ENCODE measurements at regions not wholly inside any gene's neighbourhood (a gene's known extent, or its start where the extent isn't known, plus 50 kb on each side); places are given as distances from the start of the nearest gene placed in this dataset.

GRCh38 chr5:14948383-14948782, 76.8 kb upstream of the ANKH start:
- Histone ChIP-seq H3K36me3 (ENCODE audit: control insufficient read depth in 2 of 2, extremely low read depth in 1 of 2, insufficient read depth in 2 of 2, low read length in 2 of 2) (no peaks in the 10 kb centered on the region), H3K27ac (ENCODE audit: insufficient read depth, low read depth, low read length) (no peak overlapping the region), H3K4me3 (replicated peaks in 1 of 3; ENCODE audit: insufficient read depth in 1 of 3, low read depth in 1 of 3, low read length in 3 of 3) (no peak overlapping the region), H3K9me3 (replicated peaks; ENCODE audit: control insufficient read depth, insufficient read depth, low read length) (no peaks in the 10 kb centered on the region), H4K20me1 (replicated peaks; ENCODE audit: control insufficient read depth, extremely low read depth, insufficient read depth, low read length) (no peaks in the 10 kb centered on the region), H3K9ac (replicated peaks; ENCODE audit: extremely low read depth, insufficient read depth, low read length) (no peak overlapping the region), H2AFZ (ENCODE audit: low read depth, low read length) (no peak overlapping the region), H3K4me1 (ENCODE audit: control insufficient read depth, extremely low read depth, insufficient read depth, low read length) (no peaks in the 10 kb centered on the region), H3K9me1 (replicated peaks; ENCODE audit: control insufficient read depth, extremely low read depth, insufficient read depth, low read length) (no peaks in the 10 kb centered on the region), H3K27me3 (ENCODE audit: control insufficient read depth in 2 of 2, insufficient read depth in 2 of 2, low read length in 2 of 2) (peaks cover 0 to 9% of the 10 kb centered on the region in 2 experiments), H3K4me2 (ENCODE audit: insufficient read depth, low read length) (no peak overlapping the region), H3K79me2 (ENCODE audit: control insufficient read depth, insufficient read depth, low read length) (no peaks in the 10 kb centered on the region)
- ChIA-PET POLR2A (no interaction called here), CTCF (no interaction called here)
- DNase-seq (ENCODE audit: low read depth, low spot score) (no peak), FAIRE-seq (no peak)
- intact Hi-C loops (cut with micrococcal nuclease): no loop called here
- TF ChIP-seq MAX (IDR thresholded peaks at IDR 0.05; ENCODE audit: insufficient read depth, insufficient read length) (no peak), CTCF (IDR thresholded peaks at IDR 0.05; ENCODE audit: extremely low read depth in 1 of 2, insufficient read depth in 1 of 2, low read depth in 1 of 2, low read length in 2 of 2) (no peak), JUN (IDR thresholded peaks at IDR 0.05; ENCODE audit: borderline replicate concordance, insufficient read depth, insufficient read length, low read depth) (no peak), FOS (IDR thresholded peaks at IDR 0.05; ENCODE audit: borderline replicate concordance, insufficient read depth, low read length) (no peak), POLR2A (IDR thresholded peaks at IDR 0.05; ENCODE audit: low read depth, low read length) (no peak), POLR2AphosphoS5 (IDR thresholded peaks at IDR 0.05; ENCODE audit: insufficient read depth, low read depth, low read length) (no peak), EZH2 (IDR thresholded peaks at IDR 0.05; ENCODE audit: borderline replicate concordance, low read depth, low read length, severe bottlenecking) (no peak), MYC (IDR thresholded peaks at IDR 0.05; ENCODE audit: low read depth, low read length) (no peak), GATA2 (IDR thresholded peaks at IDR 0.05; ENCODE audit: insufficient read depth, insufficient read length, low read depth, low read length) (no peak)
- BruUV-seq (replicated peaks): no TSS peak
- dilution Hi-C loops (cut with MboI; ENCODE audit: extremely low pct_ligation_motif_present, low sequenced_read_pairs): no loop called here

All from endothelial cell of umbilical vein (primary cell).